H1 (cell line): ENCODE measurements at regions not wholly inside any gene's neighbourhood (a gene's known extent, or its start where the extent isn't known, plus 50 kb on each side); places are given as distances from the start of the nearest gene placed in this dataset.
A peak's percentile ranks its signal among the peaks of the same experiment; 100 is the strongest.

Source experiments
- CREB1 ChIP-seq: IDR thresholded peaks from 2 replicates; pipeline ENCODE4 v1.6.1; 2012; ENCODE audit warnings: inconsistent platforms
- KDM5A ChIP-seq: fragments of 200-600 bp; IDR thresholded peaks from 2 replicates; pipeline ENCODE4 v1.7.1; 2012; ENCODE audit warnings: mild to moderate bottlenecking, low read length, inconsistent platforms, mixed read lengths
- POU5F1 ChIP-seq: IDR thresholded peaks from 2 replicates; pipeline ENCODE4 v1.6.1; 2011; ENCODE audit warnings: low read depth, mild to moderate bottlenecking, low read length, moderate library complexity
- RAD21 ChIP-seq, 2 experiments: IDR thresholded peaks in 1 of 2; conservative IDR thresholded peaks in 1 of 2; 2 replicates each; pipeline ENCODE4 v1.6.1; 2011; ENCODE audit warnings: low read depth in 2 of 2, low read length in 2 of 2, improper control_type of control experiment in 1 of 2, inconsistent platforms in 1 of 2, mild to moderate bottlenecking in 1 of 2, moderate library complexity in 1 of 2
- RFX5 ChIP-seq: IDR thresholded peaks from 2 replicates; pipeline ENCODE4 v1.6.1; 2011; ENCODE audit warnings: low read depth, low read length, improper control_type of control experiment, borderline replicate concordance
- SP2 ChIP-seq: IDR thresholded peaks from 2 replicates; pipeline ENCODE4 v1.6.1; 2012; ENCODE audit warnings: mild to moderate bottlenecking, low read length, inconsistent platforms
- TF ChIP-seq, protein P1 (sequence below), 3 experiments: IDR thresholded peaks; 1 replicate in 2 of 3; 2 replicates in 1 of 3; pipeline versions ENCODE4 v1.5.1 to v1.6.1; 2011; ENCODE audit warnings: low read length in 3 of 3, mild to moderate bottlenecking in 3 of 3, inconsistent platforms in 2 of 3, low read depth in 1 of 3, moderate library complexity in 1 of 3; ENCODE audit not compliant: insufficient read depth in 1 of 3; ENCODE audit errors: control extremely low read depth in 1 of 3
- TF ChIP-seq, protein P2 (sequence below): IDR thresholded peaks from 2 replicates; pipeline ENCODE4 v1.6.1; 2012; ENCODE audit warnings: inconsistent platforms

DNA sequence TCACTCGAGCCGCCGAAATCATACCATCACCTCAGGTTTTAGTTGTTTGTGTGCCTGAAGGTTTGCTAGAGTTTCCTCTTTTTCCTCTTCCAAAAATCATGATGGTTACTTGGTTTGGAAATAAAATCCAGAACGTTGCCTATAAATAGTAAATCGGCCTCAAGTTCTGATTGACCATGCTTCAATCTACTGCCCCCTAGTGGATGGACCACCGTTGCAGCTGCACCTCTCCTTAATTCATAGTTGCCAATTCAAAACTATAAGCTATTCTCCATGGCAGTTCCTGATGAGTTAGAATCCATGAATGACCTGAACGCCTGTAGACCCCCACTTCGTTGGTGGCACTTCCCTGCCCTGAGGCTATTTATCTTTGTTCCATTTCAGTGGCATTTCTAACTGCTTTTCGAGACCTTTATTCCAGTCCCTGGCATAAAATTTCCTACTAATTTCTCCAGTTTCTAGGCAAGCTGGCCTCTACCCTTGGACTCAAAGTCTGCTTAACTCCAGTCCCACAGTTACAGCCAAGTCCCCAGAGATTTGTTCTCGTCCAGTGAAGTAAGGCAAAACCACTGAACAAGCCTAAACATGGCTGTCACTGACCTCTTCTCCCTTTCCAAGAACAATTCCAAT, 422.6 kb downstream of the EFNA5 start (continued):
- TF ChIP-seq CREB1 (no peak), RFX5 (no peak), SP2 (no peak), POU5F1 (no peak), KDM5A (no peak), RAD21 (IDR thresholded peaks at IDR 0.05 in 1 of 2, conservative IDR thresholded peaks at IDR 0.05 in 1 of 2; ENCODE audit: low read depth in 2 of 2, low read length in 2 of 2) (peak; percentile 80 to 85)
- TF ChIP-seq, protein P1, sequence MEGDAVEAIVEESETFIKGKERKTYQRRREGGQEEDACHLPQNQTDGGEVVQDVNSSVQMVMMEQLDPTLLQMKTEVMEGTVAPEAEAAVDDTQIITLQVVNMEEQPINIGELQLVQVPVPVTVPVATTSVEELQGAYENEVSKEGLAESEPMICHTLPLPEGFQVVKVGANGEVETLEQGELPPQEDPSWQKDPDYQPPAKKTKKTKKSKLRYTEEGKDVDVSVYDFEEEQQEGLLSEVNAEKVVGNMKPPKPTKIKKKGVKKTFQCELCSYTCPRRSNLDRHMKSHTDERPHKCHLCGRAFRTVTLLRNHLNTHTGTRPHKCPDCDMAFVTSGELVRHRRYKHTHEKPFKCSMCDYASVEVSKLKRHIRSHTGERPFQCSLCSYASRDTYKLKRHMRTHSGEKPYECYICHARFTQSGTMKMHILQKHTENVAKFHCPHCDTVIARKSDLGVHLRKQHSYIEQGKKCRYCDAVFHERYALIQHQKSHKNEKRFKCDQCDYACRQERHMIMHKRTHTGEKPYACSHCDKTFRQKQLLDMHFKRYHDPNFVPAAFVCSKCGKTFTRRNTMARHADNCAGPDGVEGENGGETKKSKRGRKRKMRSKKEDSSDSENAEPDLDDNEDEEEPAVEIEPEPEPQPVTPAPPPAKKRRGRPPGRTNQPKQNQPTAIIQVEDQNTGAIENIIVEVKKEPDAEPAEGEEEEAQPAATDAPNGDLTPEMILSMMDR (IDR thresholded peaks at IDR 0.05; ENCODE audit: control extremely low read depth in 1 of 3, insufficient read depth in 1 of 3, low read depth in 1 of 3, low read length in 3 of 3), result peak; percentile 61 to 91 (median 67)
- TF ChIP-seq, protein P2, sequence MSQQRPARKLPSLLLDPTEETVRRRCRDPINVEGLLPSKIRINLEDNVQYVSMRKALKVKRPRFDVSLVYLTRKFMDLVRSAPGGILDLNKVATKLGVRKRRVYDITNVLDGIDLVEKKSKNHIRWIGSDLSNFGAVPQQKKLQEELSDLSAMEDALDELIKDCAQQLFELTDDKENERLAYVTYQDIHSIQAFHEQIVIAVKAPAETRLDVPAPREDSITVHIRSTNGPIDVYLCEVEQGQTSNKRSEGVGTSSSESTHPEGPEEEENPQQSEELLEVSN, result no peak
